CD14-positive monocyte (primary cell): ENCODE measurements at regions not wholly inside any gene's neighbourhood (a gene's known extent, or its start where the extent isn't known, plus 50 kb on each side); places are given as distances from the start of the nearest gene placed in this dataset.

Experiments used
- DNase-seq, 3 donors: peaks; one replicate each; pipeline ENCODE4 v3.0.0-alpha.2; 2011 to 2022
- H2AFZ ChIP-seq: 2 replicates; pipeline ENCODE4 v1.6.0; 2012; ENCODE audit warnings: mild to moderate bottlenecking, low read depth, low read length, inconsistent platforms; ENCODE audit not compliant: insufficient read depth, poor library complexity, severe bottlenecking
- H3K27ac ChIP-seq, 2 donors: 1 replicate in 1 of 2; 2 replicates in 1 of 2; pipeline ENCODE4 v1.5.1; 2012 to 2013; ENCODE audit warnings: low read length in 2 of 2, control low read depth in 1 of 2, inconsistent platforms in 1 of 2, low read depth in 1 of 2, mild to moderate bottlenecking in 1 of 2
- H3K27me3 ChIP-seq, 2 donors: one replicate each; pipeline versions ENCODE4 v1.6.0 to v1.6.1; 2011 to 2013; ENCODE audit warnings: low read length in 2 of 2; ENCODE audit not compliant: control insufficient read depth in 2 of 2, insufficient read depth in 2 of 2
- H3K36me3 ChIP-seq, 2 donors: replicated peaks in 1 of 2; 1 replicate in 1 of 2; 2 replicates in 1 of 2; pipeline versions ENCODE4 v1.5.1 to v1.6.1; 2012 to 2013; ENCODE audit warnings: low read length in 2 of 2, control low read depth in 1 of 2, inconsistent platforms in 1 of 2, mild to moderate bottlenecking in 1 of 2; ENCODE audit not compliant: insufficient read depth in 2 of 2, control insufficient read depth in 1 of 2
- H3K4me1 ChIP-seq, 2 donors: 1 replicate in 1 of 2; 2 replicates in 1 of 2; pipeline versions ENCODE4 v1.5.1 to v1.6.1; 2012 to 2013; ENCODE audit warnings: low read length in 2 of 2, control low read depth in 1 of 2, inconsistent platforms in 1 of 2, mild to moderate bottlenecking in 1 of 2, moderate library complexity in 1 of 2; ENCODE audit not compliant: insufficient read depth in 2 of 2, control insufficient read depth in 1 of 2
- H3K4me2 ChIP-seq: replicated peaks from 2 replicates; pipeline ENCODE3; 2012; ENCODE audit warnings: low read length, moderate library complexity, mild to moderate bottlenecking; ENCODE audit not compliant: poor library complexity, severe bottlenecking; ENCODE audit errors: extremely low read depth
- H3K4me3 ChIP-seq, 3 experiments: fragments of 200-600 bp in 1 of 3; sonication (generic) in 1 of 3; replicated peaks in 1 of 3; 1 replicate in 2 of 3; 2 replicates in 1 of 3; pipeline ENCODE4 v1.5.1; 2011 to 2013; ENCODE audit warnings: low read length in 3 of 3, mild to moderate bottlenecking in 3 of 3, control low read depth in 2 of 3, low read depth in 2 of 3, inconsistent platforms in 1 of 3, moderate library complexity in 1 of 3
- H3K79me2 ChIP-seq: 2 replicates; pipeline ENCODE4 v1.6.0; 2012; ENCODE audit warnings: mild to moderate bottlenecking, control low read depth, inconsistent platforms, low read length, moderate library complexity; ENCODE audit not compliant: insufficient read depth
- H3K9ac ChIP-seq: 2 replicates; pipeline ENCODE4 v1.6.0; 2017; ENCODE audit warnings: low read length, mild to moderate bottlenecking; ENCODE audit not compliant: insufficient read depth, poor library complexity, severe bottlenecking
- H3K9me3 ChIP-seq, 2 donors: replicated peaks in 1 of 2; 1 replicate in 1 of 2; 2 replicates in 1 of 2; pipeline versions ENCODE4 v1.5.1 to v1.6.1; 2012 to 2013; ENCODE audit warnings: low read length in 2 of 2, control low read depth in 1 of 2; ENCODE audit not compliant: control insufficient read depth in 1 of 2, insufficient read depth in 1 of 2
- H4K20me1 ChIP-seq: 2 replicates; pipeline ENCODE4 v1.6.0; 2012; ENCODE audit warnings: mild to moderate bottlenecking, low read length, control low read depth, moderate library complexity; ENCODE audit not compliant: insufficient read depth
- H3K27ac Mint-ChIP-seq, 7 donors: one replicate each; pipeline ENCODE4 v1.8.0; 2020; ENCODE audit warnings: mild to moderate bottlenecking in 7 of 7, mixed read lengths in 7 of 7, moderate library complexity in 6 of 7, inconsistent platforms in 2 of 7
- H3K27me3 Mint-ChIP-seq, 3 donors: one replicate each; pipeline ENCODE4 v1.8.0; 2021 to 2022; ENCODE audit warnings: low read depth in 3 of 3, mild to moderate bottlenecking in 3 of 3, mixed read lengths in 3 of 3, moderate library complexity in 3 of 3, inconsistent platforms in 1 of 3
- H3K36me3 Mint-ChIP-seq, 2 donors: one replicate each; pipeline ENCODE4 v1.8.0; 2020; ENCODE audit warnings: mixed read lengths in 2 of 2, inconsistent platforms in 1 of 2, mild to moderate bottlenecking in 1 of 2
- H3K4me1 Mint-ChIP-seq: one replicate; pipeline ENCODE4 v1.8.0; 2020; ENCODE audit warnings: mild to moderate bottlenecking, mixed read lengths
- H3K4me3 Mint-ChIP-seq, 2 donors: one replicate each; pipeline ENCODE4 v1.8.0; 2020; ENCODE audit warnings: mild to moderate bottlenecking in 2 of 2, mixed read lengths in 2 of 2, moderate library complexity in 1 of 2
- H3K9me3 Mint-ChIP-seq, 7 donors: one replicate each; pipeline ENCODE4 v1.8.0; 2020 to 2022; ENCODE audit warnings: mixed read lengths in 7 of 7, mild to moderate bottlenecking in 6 of 7, moderate library complexity in 6 of 7, inconsistent platforms in 2 of 7
- CTCF ChIP-seq: fragments of 200-600 bp; IDR thresholded peaks from one replicate; pipeline ENCODE4 v1.8.0; 2022; ENCODE audit warnings: antibody characterized with exemption, mild to moderate bottlenecking
- WGBS: methylation state at CpG from one replicate; pipeline ENCODE4 v1.1.5; 2013; ENCODE audit warnings: missing lambda C conversion rate; ENCODE audit not compliant: insufficient coverage; 5-methylcytosine and 5-hydroxymethylcytosine counted together
- intact Hi-C, 2 donors: fragments of 100-400 bp; cut with micrococcal nuclease; formaldehyde crosslinking; loops; one replicate each; pipeline versions ENCODE4 v1.15.0 to v1.15.1; 2023

- no peak overlapping the region for H3K4me3 Mint-ChIP-seq
- H2AFZ ChIP-seq, result no peak overlapping the region
- H3K9me3 Mint-ChIP-seq, result peaks cover 0 to 11% (median 4%) of the 10 kb centered on the region in 7 donors
- no peak overlapping the region for H3K4me3 ChIP-seq
- no peaks in the 10 kb centered on the region for H3K27me3 ChIP-seq
- no peak for DNase-seq
- no peak overlapping the region for H3K27ac ChIP-seq
- TF ChIP-seq CTCF, result no peak
- H3K27ac Mint-ChIP-seq, result no peak overlapping the region
- H3K4me1 Mint-ChIP-seq, result no peaks in the 10 kb centered on the region
- intact Hi-C loops, result no loop called here
- H3K9me3 ChIP-seq, result peaks cover 7 to 14% of the 10 kb centered on the region in 2 donors
- H3K27me3 Mint-ChIP-seq, result peaks cover 0 to 2% (median 0%) of the 10 kb centered on the region in 3 donors
- H3K36me3 Mint-ChIP-seq, result no peaks in the 10 kb centered on the region
- H3K4me1 ChIP-seq, result no peaks in the 10 kb centered on the region
- no peaks in the 10 kb centered on the region for H3K79me2 ChIP-seq
- no peaks in the 10 kb centered on the region for H4K20me1 ChIP-seq
- no peaks in the 10 kb centered on the region for H3K36me3 ChIP-seq
- WGBS, result no CpG with 5 or more reads among the region's 2 CpGs
- H3K4me2 ChIP-seq, result no peak overlapping the region
- H3K9ac ChIP-seq, result no peak overlapping the region
Measured at GRCh38 chr6:141664744-141665143, 468.0 kb upstream of the GJE1 start.

- Histone ChIP-seq H3K79me2 (no peaks in the 10 kb centered on the region), H3K4me3 (no peak overlapping the region), H3K27ac (no peak overlapping the region), H3K4me1 (no peaks in the 10 kb centered on the region), H4K20me1 (no peaks in the 10 kb centered on the region), H3K27me3 (no peaks in the 10 kb centered on the region), H2AFZ (no peak overlapping the region), H3K4me2 (no peak overlapping the region), H3K36me3 (no peaks in the 10 kb centered on the region), H3K9me3 (peaks cover 0 to 3% of the 10 kb centered on the region in 2 donors), H3K9ac (no peak overlapping the region)
- Mint-ChIP-seq H3K36me3 (no peaks in the 10 kb centered on the region), H3K9me3 (peaks cover 0 to 7% (median 0%) of the 10 kb centered on the region in 7 donors), H3K27ac (no peak overlapping the region), H3K4me1 (no peaks in the 10 kb centered on the region), H3K27me3 (no peaks in the 10 kb centered on the region), H3K4me3 (no peak overlapping the region)
- intact Hi-C loops, result no loop called here
- no peak for DNase-seq
- no CpG with 5 or more reads among the region's 3 CpGs for WGBS
- no peak for TF ChIP-seq CTCF
Measured at GRCh38 chr6:141659582-141659981, 473.1 kb upstream of the GJE1 start.
